ENCODE measurements at regions not wholly inside any gene's neighbourhood (a gene's known extent, or its start where the extent isn't known, plus 50 kb on each side); places are given as distances from the start of the nearest gene placed in this dataset.

GRCh38 chr7:54908760-54909438 lies 109.9 kb upstream of the EGFR start:
- H3K27ac Mint-ChIP-seq, result no peak overlapping the region
- no peak for ATAC-seq
- no peaks in the 10 kb centered on the region; the same call in 2 of the 3 replicates for H3K9me3 Mint-ChIP-seq
- Histone ChIP-seq H3K4me3 (no peak overlapping the region), H3K4me1 (ENCODE audit: insufficient read depth) (no peaks in the 10 kb centered on the region), H4K20me1 (replicated peaks; ENCODE audit: insufficient read depth) (no peaks in the 10 kb centered on the region), H3K27ac (ENCODE audit: low read depth) (no peak overlapping the region), H3K79me2 (replicated peaks; ENCODE audit: insufficient read depth) (no peaks in the 10 kb centered on the region), H3K36me3 (ENCODE audit: insufficient read depth) (no peaks in the 10 kb centered on the region), H2AFZ (no peak overlapping the region), H3K4me2 (no peak overlapping the region), H3F3A (replicated peaks; ENCODE audit: low read depth) (no peaks in the 10 kb centered on the region), H3K9me2 (ENCODE audit: insufficient read depth) (no peaks in the 10 kb centered on the region), H3K27me3 (ENCODE audit: insufficient read depth) (no peaks in the 10 kb centered on the region)
- no peaks in the 10 kb centered on the region for H3K4me1 Mint-ChIP-seq
- TF ChIP-seq REST (IDR thresholded peaks at IDR 0.05; ENCODE audit: unreplicated experiment) (no peak), NANOG (IDR thresholded peaks at IDR 0.05; ENCODE audit: borderline replicate concordance) (no peak), ZNF462 (CRISPR knock-in tag; IDR thresholded peaks at IDR 0.05) (no peak), EZH2phosphoT487 (IDR thresholded peaks at IDR 0.05; ENCODE audit: unreplicated experiment) (no peak), CREB1 (CRISPR knock-in tag; IDR thresholded peaks at IDR 0.05; ENCODE audit: low read depth) (no peak), ETS1 (IDR thresholded peaks at IDR 0.05) (no peak), JUNB (IDR thresholded peaks at IDR 0.05; ENCODE audit: unreplicated experiment) (no peak), ZNF114 (CRISPR knock-in tag; IDR thresholded peaks at IDR 0.05) (no peak), CTCF (conservative IDR thresholded peaks at IDR 0.05; ENCODE audit: low read depth in 2 of 2) (no peak), POLR2AphosphoS5 (IDR thresholded peaks at IDR 0.05; ENCODE audit: low read depth) (no peak), STAT1 (IDR thresholded peaks at IDR 0.05; ENCODE audit: unreplicated experiment) (no peak), EZH2 (IDR thresholded peaks at IDR 0.05; ENCODE audit: low read depth, unreplicated experiment) (no peak), ZNF331 (CRISPR knock-in tag; IDR thresholded peaks at IDR 0.05; ENCODE audit: low read depth) (no peak)
- no peak for DNase-seq (ENCODE audit: low spot score)
- peaks cover 2% of the 10 kb centered on the region for H3K27me3 Mint-ChIP-seq (ENCODE audit: insufficient read depth, low read depth, poor library complexity)
- no peak overlapping the region for H3K4me3 Mint-ChIP-seq
- no peaks in the 10 kb centered on the region for H3K36me3 Mint-ChIP-seq (ENCODE audit: low read depth)

All from GM23338 (cell line).